IMR-90 (cell line): ENCODE measurements at regions not wholly inside any gene's neighbourhood (a gene's known extent, or its start where the extent isn't known, plus 50 kb on each side); places are given as distances from the start of the nearest gene placed in this dataset.

Experiments
- ATAC-seq: fragments of 200-7000 bp; cut with Tn5 transposase; 2 replicates; pipeline ENCODE4 v1.9.1; 2020; ENCODE audit warnings: low read depth, mild to moderate bottlenecking, moderate library complexity
- BruUV-seq: library from RNA; stranded (reverse); fragments of 400-500 nt; replicated peaks from 2 replicates; lab custom pipeline; 2021; lab: Mats Ljungman, UMichigan
- CTCF ChIA-PET: fragments of 300-600 bp; formaldehyde crosslinking; extraction: SDS; loops from one replicate; lab custom pipeline; 2021; ENCODE audit warnings: antibody characterized with exemption; lab: Yijun Ruan, JAX
- POLR2A ChIA-PET: fragments of 300-600 bp; sonication (Branson Sonifier 250); formaldehyde crosslinking; loops from one replicate; lab custom pipeline; 2022; ENCODE audit warnings: antibody characterized with exemption; ENCODE audit not compliant: unreplicated experiment; lab: Charles Lee
- DNase-seq: peaks from one replicate; pipeline ENCODE4 v3.0.0; 2013
- H2AFZ ChIP-seq: replicated peaks from 2 replicates; pipeline ENCODE3; 2013; ENCODE audit warnings: low read length, mild to moderate bottlenecking; ENCODE audit not compliant: poor library complexity
- H2AK5ac ChIP-seq: 2 replicates; pipeline ENCODE4 v1.6.1; 2013; ENCODE audit warnings: low read depth, low read length, inconsistent platforms
- H2AK9ac ChIP-seq: replicated peaks from 2 replicates; pipeline ENCODE3; 2013; ENCODE audit warnings: mild to moderate bottlenecking, low read depth, low read length, moderate library complexity; ENCODE audit not compliant: poor library complexity
- H2BK120ac ChIP-seq: 2 replicates; pipeline ENCODE4 v1.6.1; 2013; ENCODE audit warnings: low read depth, low read length, inconsistent platforms
- H2BK15ac ChIP-seq: 3 replicates; pipeline ENCODE4 v1.6.1; 2013; ENCODE audit warnings: low read depth, low read length, inconsistent platforms
- H2BK20ac ChIP-seq: 2 replicates; pipeline ENCODE4 v1.6.1; 2013; ENCODE audit warnings: low read depth, mild to moderate bottlenecking, inconsistent platforms, low read length, moderate library complexity
- H2BK5ac ChIP-seq: 2 replicates; pipeline ENCODE4 v1.6.1; 2013; ENCODE audit warnings: mild to moderate bottlenecking, low read depth, low read length, inconsistent platforms; ENCODE audit not compliant: poor library complexity, severe bottlenecking
- H3K14ac ChIP-seq: replicated peaks from 2 replicates; pipeline ENCODE4 v1.6.1; 2013; ENCODE audit warnings: low read depth, low read length, inconsistent platforms
- H3K18ac ChIP-seq: 2 replicates; pipeline ENCODE4 v1.6.1; 2013; ENCODE audit warnings: low read depth, low read length, control low read depth
- H3K23ac ChIP-seq: 2 replicates; pipeline ENCODE4 v1.6.1; 2013; ENCODE audit warnings: low read depth, low read length, inconsistent platforms
- H3K27ac ChIP-seq: 2 replicates; pipeline ENCODE4 v1.5.1; 2013; ENCODE audit warnings: mild to moderate bottlenecking, control low read depth, low read length; ENCODE audit not compliant: insufficient read depth
- H3K27me3 ChIP-seq: 2 replicates; pipeline ENCODE4 v1.6.1; 2013; ENCODE audit warnings: low read length; ENCODE audit not compliant: control insufficient read depth, insufficient read depth
- H3K36me3 ChIP-seq: 2 replicates; pipeline ENCODE4 v1.6.1; 2013; ENCODE audit warnings: low read length, mixed read lengths; ENCODE audit not compliant: control insufficient read depth, insufficient read depth
- H3K4ac ChIP-seq: 2 replicates; pipeline ENCODE4 v1.6.1; 2013; ENCODE audit warnings: low read depth, low read length, inconsistent platforms
- H3K4me1 ChIP-seq: 2 replicates; pipeline ENCODE4 v1.6.1; 2013; ENCODE audit warnings: low read length, mixed read lengths; ENCODE audit not compliant: control insufficient read depth, insufficient read depth
- H3K4me2 ChIP-seq: 2 replicates; pipeline ENCODE4 v1.6.1; 2013; ENCODE audit warnings: low read depth, mild to moderate bottlenecking, control low read depth, low read length, moderate library complexity
- H3K4me3 ChIP-seq: 2 replicates; pipeline ENCODE4 v1.5.1; 2013; ENCODE audit warnings: low read depth, mild to moderate bottlenecking, control low read depth, low read length, moderate library complexity; ENCODE audit not compliant: insufficient read depth
- H3K56ac ChIP-seq: 2 replicates; pipeline ENCODE4 v1.6.1; 2013; ENCODE audit warnings: low read length, inconsistent platforms; ENCODE audit not compliant: insufficient read depth; ENCODE audit errors: extremely low read depth
- H3K79me1 ChIP-seq, 2 experiments: 2 replicates each; pipeline ENCODE4 v1.6.1; 2013; ENCODE audit warnings: low read length in 2 of 2, inconsistent platforms in 1 of 2, low read depth in 1 of 2
- H3K9ac ChIP-seq: 2 replicates; pipeline ENCODE4 v1.6.1; 2013; ENCODE audit warnings: low read depth, low read length, control low read depth
- H3K9me1 ChIP-seq: 2 replicates; pipeline ENCODE4 v1.6.1; 2013; ENCODE audit warnings: low read length, inconsistent platforms; ENCODE audit not compliant: insufficient read depth
- H3K9me3 ChIP-seq: 2 replicates; pipeline ENCODE4 v1.6.1; 2013; ENCODE audit warnings: low read length; ENCODE audit not compliant: control insufficient read depth, insufficient read depth
- H4K20me1 ChIP-seq: 2 replicates; pipeline ENCODE4 v1.6.1; 2013; ENCODE audit warnings: low read length, inconsistent platforms; ENCODE audit not compliant: insufficient read depth
- H4K5ac ChIP-seq: 2 replicates; pipeline ENCODE4 v1.6.1; 2013; ENCODE audit warnings: mild to moderate bottlenecking, low read depth, low read length, control low read depth
- H4K8ac ChIP-seq, 2 experiments: 2 replicates each; pipeline ENCODE4 v1.6.1; 2013; ENCODE audit warnings: low read depth in 2 of 2, low read length in 2 of 2, control low read depth in 1 of 2, inconsistent platforms in 1 of 2
- H4K91ac ChIP-seq: 2 replicates; pipeline ENCODE4 v1.6.1; 2013; ENCODE audit warnings: low read depth, low read length, inconsistent platforms; ENCODE audit not compliant: insufficient read depth
- BHLHE40 ChIP-seq: fragments of 150-350 bp; IDR thresholded peaks from 2 replicates; pipeline ENCODE4 v1.6.1; 2016; ENCODE audit warnings: mild to moderate bottlenecking, low read depth, low read length
- CHD1 ChIP-seq: IDR thresholded peaks from 2 replicates; pipeline ENCODE4 v1.6.1; 2012; ENCODE audit warnings: low read depth, low read length, improper control_type of control experiment
- FOS ChIP-seq: fragments of 150-350 bp; IDR thresholded peaks from 2 replicates; pipeline ENCODE4 v1.6.1; 2016; ENCODE audit warnings: low read depth, low read length
- MAFK ChIP-seq: IDR thresholded peaks from 2 replicates; pipeline ENCODE4 v1.6.1; 2012; ENCODE audit warnings: low read depth, low read length, improper control_type of control experiment
- MAZ ChIP-seq: IDR thresholded peaks from 2 replicates; pipeline ENCODE4 v1.6.1; 2012; ENCODE audit warnings: low read depth, mild to moderate bottlenecking, low read length, improper control_type of control experiment, moderate library complexity, borderline replicate concordance
- MXI1 ChIP-seq: IDR thresholded peaks from 2 replicates; pipeline ENCODE4 v1.6.1; 2012; ENCODE audit warnings: low read depth, mild to moderate bottlenecking, low read length, moderate library complexity, borderline replicate concordance
- NFE2L2 ChIP-seq: fragments of 150-350 bp; IDR thresholded peaks from 2 replicates; pipeline ENCODE4 v1.6.1; 2016; ENCODE audit warnings: low read depth, mild to moderate bottlenecking, low read length
- POLR2A ChIP-seq: IDR thresholded peaks from 2 replicates; pipeline ENCODE4 v1.6.1; 2012; ENCODE audit warnings: mild to moderate bottlenecking, low read depth, low read length
- RCOR1 ChIP-seq: IDR thresholded peaks from 2 replicates; pipeline ENCODE4 v1.6.1; 2012; ENCODE audit warnings: mild to moderate bottlenecking, low read length, improper control_type of control experiment; ENCODE audit not compliant: insufficient replicate concordance
- RFX5 ChIP-seq: IDR thresholded peaks from 2 replicates; pipeline ENCODE4 v1.8.0; 2012; ENCODE audit warnings: low read depth, mild to moderate bottlenecking, low read length, moderate library complexity
- SMC3 ChIP-seq: fragments of 150-350 bp; IDR thresholded peaks from 2 replicates; pipeline ENCODE4 v1.6.1; 2016; ENCODE audit warnings: low read depth, mild to moderate bottlenecking, antibody characterized with exemption, low read length, moderate library complexity
- USF2 ChIP-seq: fragments of 150-350 bp; IDR thresholded peaks from 2 replicates; pipeline ENCODE4 v1.6.1; 2017; ENCODE audit warnings: mild to moderate bottlenecking, antibody characterized with exemption, low read length, low read depth
- WGBS, 2 experiments: methylation state at CpG; one replicate each; pipeline versions ENCODE4 v1.1.5 to v1.1.7; 2013; ENCODE audit warnings: missing lambda C conversion rate in 2 of 2; ENCODE audit not compliant: insufficient read length in 1 of 2; ENCODE audit errors: extremely low coverage in 2 of 2; 5-methylcytosine and 5-hydroxymethylcytosine counted together
- dilution Hi-C: fragments of 300-500 bp; cut with HindIII; formaldehyde crosslinking; loops from one replicate; pipeline ENCODE4 v1.14.3; 2018; ENCODE audit warnings: low sequenced_read_pairs; ENCODE audit not compliant: unreplicated experiment
- in situ Hi-C: fragments of 300-500 bp; cut with MboI; formaldehyde crosslinking; loops from 3 replicates; pipeline ENCODE4 v1.14.3; 2019; ENCODE audit warnings: low sequenced_read_pairs, inconsistent platforms, mixed read lengths
- intact Hi-C: fragments of 100-400 bp; cut with micrococcal nuclease; formaldehyde crosslinking; loops from 2 replicates; pipeline ENCODE4 v1.10.0; 2022
- TF ChIP-seq, protein P1 (sequence below): conservative IDR thresholded peaks from 2 replicates; pipeline ENCODE4 v1.5.1; 2012; ENCODE audit warnings: mild to moderate bottlenecking, low read depth, low read length, improper control_type of control experiment
- TF ChIP-seq, protein P2 (sequence below): fragments of 150-350 bp; IDR thresholded peaks from 2 replicates; pipeline ENCODE4 v1.6.1; 2016; ENCODE audit warnings: low read depth, mild to moderate bottlenecking, low read length, moderate library complexity, borderline replicate concordance

DNA sequence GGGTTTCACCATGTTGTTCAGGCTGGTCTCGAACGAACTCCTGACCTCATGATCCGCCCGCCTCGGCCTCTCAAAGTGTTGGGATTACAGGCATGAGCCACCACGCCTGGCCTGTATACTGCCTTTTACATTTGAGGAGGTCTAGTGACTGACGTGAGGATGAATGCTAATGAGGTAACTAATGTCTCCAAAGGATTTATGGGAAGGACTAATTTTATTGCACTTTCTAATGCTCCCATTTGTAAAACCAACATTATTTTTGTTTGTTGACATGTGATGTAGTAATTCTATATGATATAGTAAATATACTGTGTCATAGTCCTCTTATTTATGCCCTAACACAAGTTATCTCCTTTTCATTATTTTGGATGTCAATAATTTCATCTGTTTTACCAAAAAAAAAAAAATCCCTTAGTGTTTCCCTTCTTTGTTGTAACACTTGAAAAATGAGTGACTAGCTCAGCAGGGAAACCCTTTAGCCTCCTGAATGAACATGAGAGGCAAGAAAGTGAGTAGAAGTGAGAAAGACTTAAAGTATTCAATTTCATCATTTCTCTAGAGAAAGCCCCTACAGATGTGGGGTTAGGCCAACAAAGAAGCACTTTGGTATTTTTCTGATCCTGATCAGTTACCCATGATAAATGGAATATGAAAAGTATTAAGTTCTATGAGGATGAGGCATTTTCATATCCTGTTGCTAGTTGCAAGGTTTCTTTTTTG is 596.9 kb upstream of the PCDH15 start:
- Histone ChIP-seq H3K4me1 (no peaks in the 10 kb centered on the region), H2BK120ac (no peak overlapping the region), H3K9ac (no peak overlapping the region), H3K9me1 (no peaks in the 10 kb centered on the region), H3K4me2 (no peak overlapping the region), H3K18ac (no peak overlapping the region), H3K4ac (no peak overlapping the region), H4K20me1 (no peaks in the 10 kb centered on the region), H3K4me3 (no peak overlapping the region), H3K79me1 (no peaks in the 10 kb centered on the region), H2BK5ac (no peak overlapping the region), H3K27ac (no peak overlapping the region), H2AK5ac (no peak overlapping the region), H3K56ac (no peak overlapping the region), H3K23ac (no peak overlapping the region), H4K5ac (no peak overlapping the region), H4K91ac (no peak overlapping the region), H2AK9ac (no peak overlapping the region), H2AFZ (no peak overlapping the region), H3K14ac (no peak overlapping the region), H2BK15ac (no peak overlapping the region), H3K36me3 (no peaks in the 10 kb centered on the region), H2BK20ac (no peak overlapping the region), H3K27me3 (no peaks in the 10 kb centered on the region), H3K9me3 (no peaks in the 10 kb centered on the region), H4K8ac (no peak overlapping the region)
- ChIA-PET POLR2A (no interaction called here), CTCF (no interaction called here)
- TF ChIP-seq RCOR1 (no peak), MAFK (no peak), SMC3 (no peak), MXI1 (no peak), MAZ (no peak), USF2 (no peak), RFX5 (no peak), FOS (no peak), BHLHE40 (no peak), POLR2A (no peak), NFE2L2 (no peak), CHD1 (no peak)
- TF ChIP-seq, protein P1, sequence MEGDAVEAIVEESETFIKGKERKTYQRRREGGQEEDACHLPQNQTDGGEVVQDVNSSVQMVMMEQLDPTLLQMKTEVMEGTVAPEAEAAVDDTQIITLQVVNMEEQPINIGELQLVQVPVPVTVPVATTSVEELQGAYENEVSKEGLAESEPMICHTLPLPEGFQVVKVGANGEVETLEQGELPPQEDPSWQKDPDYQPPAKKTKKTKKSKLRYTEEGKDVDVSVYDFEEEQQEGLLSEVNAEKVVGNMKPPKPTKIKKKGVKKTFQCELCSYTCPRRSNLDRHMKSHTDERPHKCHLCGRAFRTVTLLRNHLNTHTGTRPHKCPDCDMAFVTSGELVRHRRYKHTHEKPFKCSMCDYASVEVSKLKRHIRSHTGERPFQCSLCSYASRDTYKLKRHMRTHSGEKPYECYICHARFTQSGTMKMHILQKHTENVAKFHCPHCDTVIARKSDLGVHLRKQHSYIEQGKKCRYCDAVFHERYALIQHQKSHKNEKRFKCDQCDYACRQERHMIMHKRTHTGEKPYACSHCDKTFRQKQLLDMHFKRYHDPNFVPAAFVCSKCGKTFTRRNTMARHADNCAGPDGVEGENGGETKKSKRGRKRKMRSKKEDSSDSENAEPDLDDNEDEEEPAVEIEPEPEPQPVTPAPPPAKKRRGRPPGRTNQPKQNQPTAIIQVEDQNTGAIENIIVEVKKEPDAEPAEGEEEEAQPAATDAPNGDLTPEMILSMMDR, result no peak
- TF ChIP-seq, protein P2, sequence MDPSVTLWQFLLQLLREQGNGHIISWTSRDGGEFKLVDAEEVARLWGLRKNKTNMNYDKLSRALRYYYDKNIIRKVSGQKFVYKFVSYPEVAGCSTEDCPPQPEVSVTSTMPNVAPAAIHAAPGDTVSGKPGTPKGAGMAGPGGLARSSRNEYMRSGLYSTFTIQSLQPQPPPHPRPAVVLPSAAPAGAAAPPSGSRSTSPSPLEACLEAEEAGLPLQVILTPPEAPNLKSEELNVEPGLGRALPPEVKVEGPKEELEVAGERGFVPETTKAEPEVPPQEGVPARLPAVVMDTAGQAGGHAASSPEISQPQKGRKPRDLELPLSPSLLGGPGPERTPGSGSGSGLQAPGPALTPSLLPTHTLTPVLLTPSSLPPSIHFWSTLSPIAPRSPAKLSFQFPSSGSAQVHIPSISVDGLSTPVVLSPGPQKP, result no peak
- dilution Hi-C loops (no loop called here), intact Hi-C loops (no loop called here), in situ Hi-C loops (no loop called here)
- ATAC-seq, result no peak
- no TSS peak for BruUV-seq
- 87% methylated on average over 3 of the region's 7 CpGs; no CpG with 5 or more reads in 1 of the 2 experiments for WGBS, 2 experiments
- DNase-seq, result no peak
